Astrocyte of the hippocampus (primary cell): ENCODE measurements at regions not wholly inside any gene's neighbourhood (a gene's known extent, or its start where the extent isn't known, plus 50 kb on each side); places are given as distances from the start of the nearest gene placed in this dataset.
A peak's percentile ranks its signal among the peaks of the same experiment; 100 is the strongest.
"Not testable (repeated sequence)": the region's sequence is repeated elsewhere in the genome, so short reads cannot be mapped to it uniquely, and the experiment has no call there.

Source experiments
- DNase-seq: peaks from one replicate; pipeline ENCODE4 v3.0.0; 2011; ENCODE audit warnings: low read depth, low spot score

DNA sequence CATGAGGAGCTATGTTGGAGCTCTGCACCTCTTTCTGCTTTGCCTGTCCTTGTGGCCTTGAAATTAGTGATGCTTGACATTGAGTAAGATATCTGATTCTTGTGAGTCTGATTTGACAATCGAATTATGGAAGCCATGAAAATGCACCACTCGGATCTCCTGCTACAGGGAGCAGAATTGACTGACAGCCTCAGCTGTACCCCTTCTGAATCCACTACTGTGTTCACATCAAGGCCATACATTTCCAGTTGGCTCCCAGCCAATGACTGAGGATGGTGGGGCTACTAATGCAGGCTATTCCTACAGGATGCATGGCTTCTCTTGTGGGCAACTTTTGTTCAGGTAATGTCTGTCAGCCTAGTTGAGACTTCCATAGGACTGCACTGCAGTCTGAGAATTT lies 321.9 kb downstream of the REEP3 start:
- DNase-seq = no peak

- not testable (repeated sequence) for DNase-seq
These were observed 327.7 kb downstream of the REEP3 start for GRCh38 chr10:63848871-63849270.

- no peak for DNase-seq
These were observed 341.7 kb downstream of the REEP3 start for GRCh38 chr10:63862860-63863259.

GRCh38 chr10:63865210-63865609 lies 344.0 kb downstream of the REEP3 start:
- DNase-seq = no peak

GRCh38 chr10:63866075-63866746 lies 345.0 kb downstream of the REEP3 start:
- peak; percentile 78 for DNase-seq

DNA sequence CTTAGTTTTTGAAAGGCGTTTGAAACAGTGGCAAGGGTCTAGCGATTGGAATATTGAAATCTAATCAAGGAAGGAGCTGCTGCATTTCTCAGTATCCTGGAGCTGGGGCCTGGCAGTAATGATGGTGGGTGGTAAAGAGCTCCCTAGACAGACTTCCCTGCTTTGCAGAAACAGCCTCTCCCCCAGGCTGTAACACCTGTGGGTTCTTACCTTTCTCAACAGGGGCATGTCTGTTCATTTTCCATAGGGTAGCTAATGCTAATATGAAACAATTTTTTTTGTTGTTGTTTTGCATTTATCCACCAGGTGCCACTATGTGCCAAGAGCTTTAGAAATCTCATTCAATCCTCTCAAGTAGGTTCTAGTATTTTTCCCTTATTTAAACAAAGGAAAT lies 345.5 kb downstream of the REEP3 start:
- peak; percentile 26 for DNase-seq

- DNase-seq = no peak
These were observed 357.2 kb downstream of the REEP3 start for GRCh38 chr10:63878428-63878827.

DNA sequence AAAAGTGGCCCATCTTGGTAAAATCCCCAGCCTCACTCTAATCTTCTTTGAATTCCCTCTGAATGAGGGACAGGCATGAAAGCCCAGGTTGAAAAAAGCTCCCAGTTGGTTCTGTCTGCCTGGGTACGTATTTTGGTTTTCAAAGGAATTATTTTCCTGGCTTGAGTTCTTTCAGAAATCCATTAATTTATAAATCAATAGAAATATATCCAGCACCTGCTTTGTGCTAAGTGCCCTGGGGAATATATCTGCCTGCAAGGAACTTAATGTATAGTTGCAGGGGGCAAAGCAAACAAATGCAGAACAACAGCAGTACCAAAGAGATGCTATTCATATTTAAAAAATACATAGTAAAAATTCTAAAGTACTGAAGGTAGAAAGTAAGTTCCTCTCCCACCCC lies 362.7 kb downstream of the REEP3 start:
- DNase-seq = no peak

- DNase-seq = no peak
These were observed 363.2 kb downstream of the REEP3 start for GRCh38 chr10:63884426-63884825.

DNA sequence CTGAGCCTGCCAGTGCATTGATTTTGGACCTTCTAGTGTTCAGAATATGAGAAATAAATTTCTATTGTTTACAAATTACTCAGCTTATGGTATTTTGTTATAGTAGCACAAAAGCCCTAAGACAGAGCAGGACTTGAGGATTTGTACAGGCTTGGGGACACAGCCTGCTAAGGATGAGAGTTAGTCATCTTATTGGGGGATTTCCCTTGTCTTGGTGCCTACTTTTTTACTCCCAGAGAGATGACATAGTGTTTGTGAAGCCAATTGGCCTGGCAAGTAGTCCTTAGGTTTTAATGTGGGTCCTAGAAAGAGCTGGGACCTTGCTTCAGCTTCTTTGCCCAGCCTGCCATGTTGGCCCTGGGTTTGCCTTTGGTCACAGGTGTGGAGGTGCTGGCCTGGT lies 364.0 kb downstream of the REEP3 start:
- DNase-seq = no peak

- DNase-seq = no peak
These were observed 365.3 kb downstream of the REEP3 start for GRCh38 chr10:63886281-63887022.

GRCh38 chr10:63887023-63887589 lies 365.9 kb downstream of the REEP3 start:
- DNase-seq = no peak

DNA sequence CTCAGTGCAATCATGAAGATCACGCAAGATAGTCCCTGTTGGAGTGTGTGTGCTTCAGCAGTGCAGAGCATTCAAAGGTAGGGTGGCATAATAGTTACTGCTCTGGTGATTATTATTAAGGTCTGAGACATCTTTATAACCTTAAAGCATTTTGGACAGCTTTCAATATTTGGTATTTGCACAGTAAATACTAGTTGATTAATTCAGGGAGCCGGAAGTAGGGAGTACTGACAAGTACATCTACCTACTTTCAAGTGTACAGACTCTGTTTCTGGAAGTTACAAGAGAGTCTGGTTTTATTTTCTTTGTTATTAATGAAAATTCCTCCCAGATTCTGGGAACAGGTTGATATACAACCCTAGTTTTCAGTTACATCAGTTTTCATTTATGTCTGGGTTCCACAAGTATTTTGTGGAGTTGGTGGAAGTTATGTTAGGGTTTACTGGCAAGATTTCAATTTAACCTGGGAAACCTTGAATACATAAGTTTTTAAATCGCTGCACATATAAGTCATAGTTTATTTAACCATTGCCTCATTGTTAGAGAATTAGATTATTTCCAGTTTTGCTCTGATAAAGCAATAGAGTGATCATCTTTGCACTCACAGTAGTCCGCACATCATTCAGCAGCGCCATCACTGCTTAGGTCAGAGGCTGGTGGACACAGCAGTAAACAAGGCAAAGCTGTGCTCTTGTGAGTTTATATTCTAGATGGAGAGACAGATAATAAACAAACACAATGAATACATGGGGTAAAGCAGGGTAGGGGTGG lies 366.6 kb downstream of the REEP3 start:
- no peak for DNase-seq

GRCh38 chr10:63889803-63890202 lies 368.6 kb downstream of the REEP3 start:
- no peak for DNase-seq

GRCh38 chr10:63896992-63897391 lies 375.8 kb downstream of the REEP3 start:
- no peak for DNase-seq

GRCh38 chr10:63899673-63900300 lies 378.6 kb downstream of the REEP3 start:
- no peak for DNase-seq

- no peak for DNase-seq
These were observed 380.0 kb downstream of the REEP3 start for GRCh38 chr10:63901228-63901627.

DNA sequence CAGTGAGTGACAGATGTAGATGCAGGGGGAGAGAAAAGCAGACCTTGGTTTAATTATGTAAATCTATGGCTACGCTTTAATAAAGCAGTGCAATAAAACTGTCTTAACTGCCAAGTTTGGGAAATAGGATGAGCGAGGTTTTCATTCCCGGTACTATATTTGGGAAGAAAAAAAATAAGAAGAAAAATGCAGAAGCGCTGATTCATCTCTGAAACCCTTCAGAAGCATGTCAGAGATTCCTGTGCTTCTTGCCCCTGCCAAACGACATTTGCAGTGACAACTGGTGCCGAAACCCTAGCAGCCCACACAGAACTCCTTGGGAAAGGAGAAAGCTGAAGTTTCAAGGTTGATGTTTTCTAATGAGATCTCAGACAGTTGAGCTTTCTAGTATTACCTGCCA lies 380.7 kb downstream of the REEP3 start:
- peak; percentile 48 for DNase-seq

DNA sequence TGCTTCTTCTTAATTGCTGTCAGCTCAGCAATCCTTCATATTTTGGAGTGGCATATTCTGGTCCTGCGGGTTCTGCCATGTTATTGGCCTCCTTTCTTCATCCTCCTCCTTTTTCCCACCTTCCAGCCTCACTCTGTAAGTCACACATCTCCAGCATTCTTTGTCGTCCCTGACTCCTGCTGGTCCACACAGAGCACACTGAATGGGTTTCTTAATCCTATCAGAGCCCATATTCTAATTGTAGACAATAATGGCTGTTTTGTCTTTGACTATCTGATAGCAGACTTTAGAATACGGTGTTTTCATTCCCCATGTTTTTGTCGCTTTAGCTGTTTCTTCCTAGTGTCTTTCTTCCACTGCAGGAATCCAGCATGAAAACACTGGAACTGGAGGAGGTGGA lies 389.6 kb downstream of the REEP3 start:
- DNase-seq = no peak

DNA sequence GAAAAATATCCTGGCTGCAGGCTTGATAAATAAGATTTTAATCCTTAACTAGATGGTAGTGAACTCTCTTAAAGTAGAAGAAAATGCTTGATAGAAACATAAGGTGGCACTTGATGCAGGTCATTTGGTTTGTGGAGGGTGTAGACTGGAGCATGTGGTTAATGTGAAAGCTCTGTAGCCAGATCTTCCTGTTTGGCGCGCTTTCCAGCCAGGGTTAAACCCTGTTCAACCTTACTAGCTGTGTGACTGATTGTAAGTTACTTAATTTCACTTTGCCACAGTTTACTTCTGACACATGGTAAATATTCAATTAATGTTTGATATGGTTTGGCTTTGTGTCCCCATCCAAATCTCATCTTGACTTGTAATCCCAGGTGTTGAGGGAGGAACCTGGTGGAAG lies 394.0 kb downstream of the REEP3 start:
- DNase-seq = no peak

DNA sequence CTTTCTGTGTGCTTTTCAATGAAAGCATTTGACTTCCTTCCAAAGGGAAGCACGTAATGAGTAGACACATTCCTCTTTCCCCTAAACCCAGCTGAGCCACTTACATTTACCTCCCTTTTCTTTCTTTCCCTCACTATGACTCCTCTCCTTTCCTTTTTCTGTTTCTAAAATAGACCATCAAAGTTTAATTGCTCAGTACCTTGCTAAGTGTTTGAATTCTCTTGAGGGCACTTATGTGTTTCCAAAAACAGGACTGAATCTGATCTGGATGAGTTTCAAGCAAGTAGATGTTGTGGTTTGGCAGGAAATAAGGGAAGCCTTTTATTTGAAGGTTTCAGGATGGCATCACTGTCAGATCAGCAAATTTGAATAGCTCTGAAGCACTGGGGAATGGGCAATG lies 396.2 kb downstream of the REEP3 start:
- peak; percentile 28 for DNase-seq
